ENCODE measurements at regions not wholly inside any gene's neighbourhood (a gene's known extent, or its start where the extent isn't known, plus 50 kb on each side); places are given as distances from the start of the nearest gene placed in this dataset.

DNA sequence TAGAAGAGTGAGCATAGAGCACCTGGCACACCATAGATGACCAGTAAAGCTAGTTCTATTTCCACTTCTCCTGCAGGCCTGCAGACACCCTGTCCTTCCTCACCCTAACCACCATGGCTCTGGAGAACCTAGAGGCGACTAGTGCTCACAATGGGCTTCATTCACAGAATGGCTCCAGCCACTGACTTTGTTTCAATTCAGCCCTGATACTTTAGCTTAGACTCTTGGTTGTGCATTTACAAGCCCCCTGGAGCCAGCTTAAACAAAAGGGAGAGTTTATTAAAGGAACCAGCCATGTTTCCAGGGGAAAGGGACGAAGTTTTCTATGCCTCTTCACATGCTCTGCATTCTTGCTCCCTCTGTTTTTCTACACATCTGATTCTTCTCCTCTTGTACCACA is 123.7 kb downstream of the NAV1 start:
- H4K8ac ChIP-seq (ENCODE audit: low read depth, low read length) = no peak overlapping the region
- H3K4ac ChIP-seq (ENCODE audit: low read depth, low read length) = no peak overlapping the region
- H3K4me3 ChIP-seq (ENCODE audit: low read length) = no peak overlapping the region
- H4K5ac ChIP-seq (ENCODE audit: low read length) = no peak overlapping the region
- no peaks in the 10 kb centered on the region for H3K27me3 ChIP-seq (ENCODE audit: insufficient read depth, low read length, poor library complexity)
- no peaks in the 10 kb centered on the region for H3K79me1 ChIP-seq (ENCODE audit: low read length)
- WGBS (ENCODE audit: extremely low coverage, insufficient coverage, low lambda C conversion rate) = no CpG with 5 or more reads among the region's 2 CpGs
- H2BK15ac ChIP-seq (replicated peaks; ENCODE audit: low read depth) = no peak overlapping the region
- H2BK5ac ChIP-seq (ENCODE audit: low read length) = no peak overlapping the region
- H2AK5ac ChIP-seq (ENCODE audit: low read length) = no peak overlapping the region
- H3K56ac ChIP-seq (ENCODE audit: low read length) = no peak overlapping the region
- H3K27ac ChIP-seq (ENCODE audit: low read depth, low read length) = no peak overlapping the region
- no peaks in the 10 kb centered on the region for H3K79me2 ChIP-seq (ENCODE audit: control insufficient read depth, insufficient read depth, low read length)
- no peaks in the 10 kb centered on the region for H3K36me3 ChIP-seq (ENCODE audit: control insufficient read depth, insufficient read depth, low read length)
- no peak overlapping the region for H3K23ac ChIP-seq (ENCODE audit: low read length)
- no peaks in the 10 kb centered on the region for H3K4me1 ChIP-seq (ENCODE audit: control insufficient read depth, low read depth, low read length)
- H3K18ac ChIP-seq (ENCODE audit: low read length) = no peak overlapping the region
- no peak overlapping the region for H2BK120ac ChIP-seq (ENCODE audit: low read depth, low read length)
- DNase-seq = no peak
- H3K9ac ChIP-seq (ENCODE audit: low read length) = no peak overlapping the region
- no peak overlapping the region for H3K4me2 ChIP-seq (ENCODE audit: low read length)

DNA sequence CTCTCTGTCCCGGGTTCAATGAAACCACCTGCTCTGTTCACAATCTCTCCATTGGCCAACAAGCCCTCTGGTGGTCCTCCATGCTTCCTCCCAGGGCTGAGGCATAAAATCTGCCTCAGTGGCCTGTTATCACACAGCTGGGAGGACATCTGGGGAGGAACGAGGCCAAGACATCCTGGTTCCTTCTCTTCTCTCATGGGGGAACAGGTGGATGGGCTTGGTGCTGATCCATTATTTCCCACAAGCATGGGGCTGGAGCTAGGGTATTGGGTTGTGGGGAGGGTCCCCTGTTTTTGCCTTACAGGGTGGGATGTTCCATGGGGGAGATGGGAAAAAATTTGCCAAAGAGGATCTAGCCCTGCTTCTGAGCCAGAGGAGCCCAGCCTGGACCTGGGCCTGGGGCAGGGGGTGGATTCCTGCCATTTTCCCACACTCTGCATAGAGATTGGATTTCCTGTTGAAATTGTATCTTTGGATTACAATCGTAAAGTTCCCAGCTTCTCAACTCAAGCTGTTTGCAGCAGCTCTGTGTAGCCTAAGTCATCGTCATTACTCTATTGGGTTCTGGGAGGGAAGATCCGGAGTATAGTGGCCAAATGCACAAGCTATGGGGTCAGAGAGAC is 124.7 kb downstream of the NAV1 start:
- no peak overlapping the region for H3K56ac ChIP-seq (ENCODE audit: low read length)
- H3K79me1 ChIP-seq (ENCODE audit: low read length) = no peaks in the 10 kb centered on the region
- H2BK120ac ChIP-seq (ENCODE audit: low read depth, low read length) = no peak overlapping the region
- H3K27me3 ChIP-seq (ENCODE audit: insufficient read depth, low read length, poor library complexity) = no peaks in the 10 kb centered on the region
- no peaks in the 10 kb centered on the region for H3K36me3 ChIP-seq (ENCODE audit: control insufficient read depth, insufficient read depth, low read length)
- no peak overlapping the region for H2BK15ac ChIP-seq (replicated peaks; ENCODE audit: low read depth)
- no peaks in the 10 kb centered on the region for H3K4me1 ChIP-seq (ENCODE audit: control insufficient read depth, low read depth, low read length)
- no peak overlapping the region for H3K4me2 ChIP-seq (ENCODE audit: low read length)
- no peak overlapping the region for H4K5ac ChIP-seq (ENCODE audit: low read length)
- H3K27ac ChIP-seq (ENCODE audit: low read depth, low read length) = no peak overlapping the region
- no peak overlapping the region for H2AK5ac ChIP-seq (ENCODE audit: low read length)
- no peak overlapping the region for H3K4ac ChIP-seq (ENCODE audit: low read depth, low read length)
- H3K79me2 ChIP-seq (ENCODE audit: control insufficient read depth, insufficient read depth, low read length) = no peaks in the 10 kb centered on the region
- H3K9ac ChIP-seq (ENCODE audit: low read length) = no peak overlapping the region
- H2BK5ac ChIP-seq (ENCODE audit: low read length) = no peak overlapping the region
- H3K4me3 ChIP-seq (ENCODE audit: low read length) = no peak overlapping the region
- H3K23ac ChIP-seq (ENCODE audit: low read length) = no peak overlapping the region
- no CpG with 5 or more reads among the region's 5 CpGs for WGBS (ENCODE audit: extremely low coverage, insufficient coverage, low lambda C conversion rate)
- no peak overlapping the region for H3K18ac ChIP-seq (ENCODE audit: low read length)
- no peak overlapping the region for H4K8ac ChIP-seq (ENCODE audit: low read depth, low read length)
- no peak for DNase-seq

DNA sequence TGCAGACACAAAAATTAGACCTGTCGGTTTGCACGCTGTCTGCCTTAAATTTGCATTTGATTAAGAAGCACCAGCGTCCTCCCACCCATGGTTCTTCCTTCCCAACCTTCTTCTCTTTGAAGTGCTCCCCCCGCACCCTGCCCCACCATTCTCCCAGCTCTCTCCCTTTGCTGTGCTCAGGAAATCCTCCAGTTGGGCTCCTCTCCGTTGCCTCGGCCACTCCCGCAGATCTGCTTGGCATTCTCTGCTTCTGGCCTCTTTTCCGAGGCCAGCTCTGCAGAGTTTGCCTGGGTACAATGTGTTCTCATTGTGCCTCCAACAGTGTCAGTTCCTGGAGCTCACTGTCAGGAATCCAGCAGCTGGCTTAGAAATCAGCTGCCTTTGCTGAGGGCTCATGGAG is 126.1 kb downstream of the NAV1 start:
- H3K4me1 ChIP-seq (ENCODE audit: control insufficient read depth, low read depth, low read length) = no peaks in the 10 kb centered on the region
- no peak overlapping the region for H2BK5ac ChIP-seq (ENCODE audit: low read length)
- no peak overlapping the region for H3K9ac ChIP-seq (ENCODE audit: low read length)
- H3K79me1 ChIP-seq (ENCODE audit: low read length) = no peaks in the 10 kb centered on the region
- H3K4ac ChIP-seq (ENCODE audit: low read depth, low read length) = no peak overlapping the region
- no peak overlapping the region for H3K27ac ChIP-seq (ENCODE audit: low read depth, low read length)
- H3K23ac ChIP-seq (ENCODE audit: low read length) = no peak overlapping the region
- no peaks in the 10 kb centered on the region for H3K27me3 ChIP-seq (ENCODE audit: insufficient read depth, low read length, poor library complexity)
- H3K18ac ChIP-seq (ENCODE audit: low read length) = no peak overlapping the region
- no peaks in the 10 kb centered on the region for H3K36me3 ChIP-seq (ENCODE audit: control insufficient read depth, insufficient read depth, low read length)
- no peak overlapping the region for H2BK15ac ChIP-seq (replicated peaks; ENCODE audit: low read depth)
- H2AK5ac ChIP-seq (ENCODE audit: low read length) = no peak overlapping the region
- H4K5ac ChIP-seq (ENCODE audit: low read length) = no peak overlapping the region
- H4K8ac ChIP-seq (ENCODE audit: low read depth, low read length) = no peak overlapping the region
- no peak overlapping the region for H3K4me2 ChIP-seq (ENCODE audit: low read length)
- no CpG with 5 or more reads among the region's 8 CpGs for WGBS (ENCODE audit: extremely low coverage, insufficient coverage, low lambda C conversion rate)
- H3K56ac ChIP-seq (ENCODE audit: low read length) = no peak overlapping the region
- no peaks in the 10 kb centered on the region for H3K79me2 ChIP-seq (ENCODE audit: control insufficient read depth, insufficient read depth, low read length)
- no peak for DNase-seq
- H2BK120ac ChIP-seq (ENCODE audit: low read depth, low read length) = no peak overlapping the region
- H3K4me3 ChIP-seq (ENCODE audit: low read length) = no peak overlapping the region

DNA sequence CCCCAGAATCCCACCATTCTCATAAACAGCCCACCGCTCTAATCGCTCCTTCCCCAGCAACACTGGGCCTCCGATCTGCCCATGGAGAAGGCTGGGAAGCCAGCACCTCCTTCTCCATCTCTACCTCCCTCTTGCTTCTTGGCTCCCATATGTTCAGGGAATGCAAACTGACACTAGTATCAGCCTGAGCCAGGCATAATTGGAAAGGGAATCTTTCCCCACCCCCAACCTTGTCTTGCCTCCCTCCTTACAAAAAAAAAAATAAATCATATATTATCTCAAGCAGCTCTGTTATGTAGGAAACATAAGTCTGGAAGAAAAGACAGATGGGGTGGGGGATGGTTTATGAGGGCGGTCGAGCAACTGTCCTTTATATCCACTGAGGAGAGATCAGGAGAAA is 127.2 kb downstream of the NAV1 start:
- WGBS (ENCODE audit: extremely low coverage, insufficient coverage, low lambda C conversion rate) = no CpG with 5 or more reads among the region's 5 CpGs
- no peak overlapping the region for H2BK5ac ChIP-seq (ENCODE audit: low read length)
- no peak overlapping the region for H3K4me2 ChIP-seq (ENCODE audit: low read length)
- no peak overlapping the region for H3K4me3 ChIP-seq (ENCODE audit: low read length)
- H3K4ac ChIP-seq (ENCODE audit: low read depth, low read length) = no peak overlapping the region
- no peaks in the 10 kb centered on the region for H3K79me1 ChIP-seq (ENCODE audit: low read length)
- no peak for DNase-seq
- H4K5ac ChIP-seq (ENCODE audit: low read length) = no peak overlapping the region
- H3K23ac ChIP-seq (ENCODE audit: low read length) = no peak overlapping the region
- H2BK120ac ChIP-seq (ENCODE audit: low read depth, low read length) = no peak overlapping the region
- H3K4me1 ChIP-seq (ENCODE audit: control insufficient read depth, low read depth, low read length) = no peaks in the 10 kb centered on the region
- H3K79me2 ChIP-seq (ENCODE audit: control insufficient read depth, insufficient read depth, low read length) = no peaks in the 10 kb centered on the region
- H3K27me3 ChIP-seq (ENCODE audit: insufficient read depth, low read length, poor library complexity) = no peaks in the 10 kb centered on the region
- H4K8ac ChIP-seq (ENCODE audit: low read depth, low read length) = no peak overlapping the region
- H3K56ac ChIP-seq (ENCODE audit: low read length) = no peak overlapping the region
- no peak overlapping the region for H3K18ac ChIP-seq (ENCODE audit: low read length)
- H3K27ac ChIP-seq (ENCODE audit: low read depth, low read length) = no peak overlapping the region
- no peak overlapping the region for H3K9ac ChIP-seq (ENCODE audit: low read length)
- H2AK5ac ChIP-seq (ENCODE audit: low read length) = no peak overlapping the region
- no peak overlapping the region for H2BK15ac ChIP-seq (replicated peaks; ENCODE audit: low read depth)
- no peaks in the 10 kb centered on the region for H3K36me3 ChIP-seq (ENCODE audit: control insufficient read depth, insufficient read depth, low read length)

DNA sequence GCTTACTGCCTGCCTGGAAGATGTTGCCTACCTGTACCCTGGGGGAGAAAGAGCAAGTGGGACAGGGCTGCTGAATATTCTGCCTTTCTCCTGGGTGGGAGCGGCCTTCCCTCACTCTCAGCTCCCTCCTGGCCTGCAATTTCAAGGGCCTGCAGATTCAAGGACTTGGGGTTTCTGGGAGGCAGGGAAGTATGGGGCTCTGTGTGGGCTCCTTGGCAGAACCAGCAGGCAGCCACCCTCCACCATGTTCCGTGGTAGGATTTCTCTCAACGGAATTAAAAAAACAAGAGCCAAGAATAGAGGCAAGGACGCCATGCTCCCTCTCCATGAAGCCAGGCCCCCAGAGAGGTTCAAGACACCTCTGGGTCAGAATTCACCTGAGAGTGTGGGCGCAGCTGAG is 127.7 kb downstream of the NAV1 start:
- Histone ChIP-seq H3K79me2 (ENCODE audit: control insufficient read depth, insufficient read depth, low read length) (no peaks in the 10 kb centered on the region), H4K5ac (ENCODE audit: low read length) (no peak overlapping the region), H3K18ac (ENCODE audit: low read length) (no peak overlapping the region), H3K9ac (ENCODE audit: low read length) (no peak overlapping the region), H4K8ac (ENCODE audit: low read depth, low read length) (no peak overlapping the region), H3K27ac (ENCODE audit: low read depth, low read length) (no peak overlapping the region), H3K4me2 (ENCODE audit: low read length) (no peak overlapping the region), H2BK5ac (ENCODE audit: low read length) (no peak overlapping the region), H2BK15ac (replicated peaks; ENCODE audit: low read depth) (no peak overlapping the region), H2BK120ac (ENCODE audit: low read depth, low read length) (no peak overlapping the region), H3K4ac (ENCODE audit: low read depth, low read length) (no peak overlapping the region), H3K4me3 (ENCODE audit: low read length) (no peak overlapping the region), H3K36me3 (ENCODE audit: control insufficient read depth, insufficient read depth, low read length) (no peaks in the 10 kb centered on the region), H3K56ac (ENCODE audit: low read length) (no peak overlapping the region), H2AK5ac (ENCODE audit: low read length) (no peak overlapping the region), H3K23ac (ENCODE audit: low read length) (no peak overlapping the region), H3K79me1 (ENCODE audit: low read length) (no peaks in the 10 kb centered on the region), H3K27me3 (ENCODE audit: insufficient read depth, low read length, poor library complexity) (no peaks in the 10 kb centered on the region), H3K4me1 (ENCODE audit: control insufficient read depth, low read depth, low read length) (no peaks in the 10 kb centered on the region)
- no CpG with 5 or more reads among the region's 5 CpGs for whole genome bisulfite sequencing (ENCODE audit: extremely low coverage, insufficient coverage, low lambda C conversion rate)
- no peak for DNase-seq

DNA sequence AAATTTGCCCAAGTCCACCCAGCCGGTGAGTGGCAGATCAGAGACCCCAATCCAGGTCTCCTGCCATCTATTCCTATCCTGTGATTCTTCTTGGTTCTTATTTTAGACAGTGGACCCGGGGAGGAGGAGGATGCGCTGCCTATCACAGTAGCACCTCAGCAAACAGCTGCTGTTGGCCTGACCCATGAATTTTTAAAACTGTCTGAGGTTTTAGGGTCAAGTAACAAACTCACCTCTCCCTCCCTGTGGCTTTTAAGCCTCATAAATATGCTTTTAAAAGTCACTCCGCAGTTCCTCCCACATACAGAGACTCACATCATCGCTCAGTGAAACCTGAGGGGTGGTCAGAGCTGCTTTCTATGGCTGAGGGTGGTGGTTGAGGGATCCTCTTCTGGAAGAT is 128.6 kb downstream of the NAV1 start:
- H3K27ac ChIP-seq (ENCODE audit: low read depth, low read length) = no peak overlapping the region
- no peaks in the 10 kb centered on the region for H3K27me3 ChIP-seq (ENCODE audit: insufficient read depth, low read length, poor library complexity)
- no peak overlapping the region for H3K4me2 ChIP-seq (ENCODE audit: low read length)
- H3K36me3 ChIP-seq (ENCODE audit: control insufficient read depth, insufficient read depth, low read length) = no peaks in the 10 kb centered on the region
- no peak overlapping the region for H3K4ac ChIP-seq (ENCODE audit: low read depth, low read length)
- H3K4me3 ChIP-seq (ENCODE audit: low read length) = no peak overlapping the region
- H3K56ac ChIP-seq (ENCODE audit: low read length) = no peak overlapping the region
- no peaks in the 10 kb centered on the region for H3K79me1 ChIP-seq (ENCODE audit: low read length)
- no peak overlapping the region for H4K5ac ChIP-seq (ENCODE audit: low read length)
- WGBS (ENCODE audit: extremely low coverage, insufficient coverage, low lambda C conversion rate) = no CpG with 5 or more reads among the region's 5 CpGs
- no peak overlapping the region for H2BK5ac ChIP-seq (ENCODE audit: low read length)
- no peak for DNase-seq
- no peak overlapping the region for H3K18ac ChIP-seq (ENCODE audit: low read length)
- no peak overlapping the region for H3K23ac ChIP-seq (ENCODE audit: low read length)
- H2AK5ac ChIP-seq (ENCODE audit: low read length) = no peak overlapping the region
- no peaks in the 10 kb centered on the region for H3K79me2 ChIP-seq (ENCODE audit: control insufficient read depth, insufficient read depth, low read length)
- no peak overlapping the region for H3K9ac ChIP-seq (ENCODE audit: low read length)
- no peaks in the 10 kb centered on the region for H3K4me1 ChIP-seq (ENCODE audit: control insufficient read depth, low read depth, low read length)
- H4K8ac ChIP-seq (ENCODE audit: low read depth, low read length) = no peak overlapping the region
- H2BK15ac ChIP-seq (replicated peaks; ENCODE audit: low read depth) = no peak overlapping the region
- H2BK120ac ChIP-seq (ENCODE audit: low read depth, low read length) = no peak overlapping the region

Measured in mesendoderm (in vitro differentiated cells).